Lower lobe of right lung (tissue), 2 donors: ENCODE measurements at regions not wholly inside any gene's neighbourhood (a gene's known extent, or its start where the extent isn't known, plus 50 kb on each side); places are given as distances from the start of the nearest gene placed in this dataset.
A peak's percentile ranks its signal among the peaks of the same experiment; 100 is the strongest.
"Not testable (repeated sequence)": the region's sequence is repeated elsewhere in the genome, so short reads cannot be mapped to it uniquely, and the experiment has no call there.

ENCODE experiments used
- ATAC-seq, 2 donors: fragments of 200-7000 bp; cut with Tn5 transposase; one replicate each; pipeline ENCODE4 v1.9.1; 2020 to 2022; ENCODE audit warnings: mild to moderate bottlenecking in 2 of 2, moderate library complexity in 2 of 2
- DNase-seq: peaks from one replicate; pipeline ENCODE4 v3.0.0-alpha.2; 2020
- H3K27ac ChIP-seq: fragments of 200-600 bp; one replicate; pipeline ENCODE4 v1.8.0; 2022
- H3K27me3 ChIP-seq: fragments of 200-600 bp; one replicate; pipeline ENCODE4 v1.8.0; 2022; ENCODE audit warnings: low read depth
- H3K36me3 ChIP-seq: fragments of 200-600 bp; one replicate; pipeline ENCODE4 v1.8.0; 2022; ENCODE audit warnings: mild to moderate bottlenecking
- H3K4me1 ChIP-seq: fragments of 200-600 bp; one replicate; pipeline ENCODE4 v1.8.0; 2022
- H3K4me3 ChIP-seq: fragments of 200-600 bp; one replicate; pipeline ENCODE4 v1.8.0; 2022; ENCODE audit warnings: mild to moderate bottlenecking
- H3K9me3 ChIP-seq: fragments of 200-600 bp; one replicate; pipeline ENCODE4 v1.8.0; 2022
- CTCF ChIP-seq: fragments of 200-600 bp; IDR thresholded peaks from one replicate; pipeline ENCODE4 v1.8.0; 2022; ENCODE audit warnings: antibody characterized with exemption, mild to moderate bottlenecking
- intact Hi-C: fragments of 100-400 bp; cut with DNase I; formaldehyde crosslinking; loops from one replicate; pipeline ENCODE4 v1.11.0; 2022
- donor health status: DM: no; HTN: yes; CAD: no; lungs with severe emphysema.

- DNase-seq = no peak
- intact Hi-C loops = no loop called here
- no peak for ATAC-seq
These were observed 341.0 kb downstream of the EIPR1 start for GRCh38 chr2:3036432-3037125.

GRCh38 chr2:3035385-3036050, 342.1 kb downstream of the EIPR1 start:
- Histone ChIP-seq H3K4me3 (no peak overlapping the region), H3K27me3 (no peaks in the 10 kb centered on the region), H3K27ac (no peak overlapping the region), H3K36me3 (no peaks in the 10 kb centered on the region), H3K4me1 (no peaks in the 10 kb centered on the region), H3K9me3 (no peaks in the 10 kb centered on the region)
- no peak for TF ChIP-seq CTCF
- ATAC-seq (no peak), DNase-seq (no peak)
- intact Hi-C loops = no loop called here

More at GRCh38 chr2:3036432-3037125, 341.0 kb downstream of the EIPR1 start:
- Histone ChIP-seq H3K4me1 (no peaks in the 10 kb centered on the region), H3K36me3 (no peaks in the 10 kb centered on the region), H3K27ac (no peak overlapping the region), H3K9me3 (no peaks in the 10 kb centered on the region), H3K4me3 (no peak overlapping the region), H3K27me3 (no peaks in the 10 kb centered on the region)
- no peak for TF ChIP-seq CTCF

- no peaks in the 10 kb centered on the region for H3K27me3 ChIP-seq
- H3K4me3 ChIP-seq = no peak overlapping the region
- no peaks in the 10 kb centered on the region for H3K4me1 ChIP-seq
- DNase-seq (no peak), ATAC-seq (peak; percentile 35 to 50)
- intact Hi-C loops = no loop called here
- H3K9me3 ChIP-seq = no peaks in the 10 kb centered on the region
- H3K27ac ChIP-seq = no peak overlapping the region
- no peaks in the 10 kb centered on the region for H3K36me3 ChIP-seq
- no peak for TF ChIP-seq CTCF
These were observed 342.8 kb downstream of the EIPR1 start for GRCh38 chr2:3034856-3035255.

GRCh38 chr2:3034396-3034795, 343.2 kb downstream of the EIPR1 start:
- Histone ChIP-seq H3K4me1 (no peaks in the 10 kb centered on the region), H3K36me3 (no peaks in the 10 kb centered on the region), H3K9me3 (no peaks in the 10 kb centered on the region), H3K27ac (no peak overlapping the region), H3K4me3 (no peak overlapping the region), H3K27me3 (no peaks in the 10 kb centered on the region)
- no peak for TF ChIP-seq CTCF
- no peak for ATAC-seq
- no peak for DNase-seq
- intact Hi-C loops = no loop called here

- H3K27ac ChIP-seq = no peak overlapping the region
- DNase-seq (no peak), ATAC-seq (no peak)
- H3K4me3 ChIP-seq = no peak overlapping the region
- intact Hi-C loops = no loop called here
- H3K9me3 ChIP-seq = no peaks in the 10 kb centered on the region
- no peaks in the 10 kb centered on the region for H3K36me3 ChIP-seq
- no peak for TF ChIP-seq CTCF
- H3K4me1 ChIP-seq = no peaks in the 10 kb centered on the region
- H3K27me3 ChIP-seq = no peaks in the 10 kb centered on the region
These were observed 344.3 kb downstream of the EIPR1 start for GRCh38 chr2:3033315-3033714.

- ATAC-seq, DNase-seq, H3K4me3 ChIP-seq, H3K4me1 ChIP-seq, intact Hi-C loops, H3K9me3 ChIP-seq, H3K27me3 ChIP-seq, H3K36me3 ChIP-seq, H3K27ac ChIP-seq: not testable (repeated sequence)
These were observed 346.8 kb downstream of the EIPR1 start for GRCh38 chr2:3030791-3031190.
